Suprapubic skin (tissue), 3 donors: ENCODE measurements at regions not wholly inside any gene's neighbourhood (a gene's known extent, or its start where the extent isn't known, plus 50 kb on each side); places are given as distances from the start of the nearest gene placed in this dataset.

Experiments used
- POLR2A ChIP-seq, 2 donors: fragments of 450-650 bp; IDR thresholded peaks; one replicate each; pipeline ENCODE4 v1.6.1; 2017; ENCODE audit warnings: antibody characterized with exemption in 2 of 2, mild to moderate bottlenecking in 2 of 2, moderate library complexity in 2 of 2
- TF ChIP-seq, protein P1 (sequence below), 2 donors: fragments of 200-600 bp in 1 of 2; fragments of 450-650 bp in 1 of 2; sonication (generic) in 1 of 2; IDR thresholded peaks; one replicate each; pipeline ENCODE4 v1.5.1; 2016 to 2019; ENCODE audit warnings: antibody characterized with exemption in 2 of 2, mild to moderate bottlenecking in 1 of 2, moderate library complexity in 1 of 2

DNA sequence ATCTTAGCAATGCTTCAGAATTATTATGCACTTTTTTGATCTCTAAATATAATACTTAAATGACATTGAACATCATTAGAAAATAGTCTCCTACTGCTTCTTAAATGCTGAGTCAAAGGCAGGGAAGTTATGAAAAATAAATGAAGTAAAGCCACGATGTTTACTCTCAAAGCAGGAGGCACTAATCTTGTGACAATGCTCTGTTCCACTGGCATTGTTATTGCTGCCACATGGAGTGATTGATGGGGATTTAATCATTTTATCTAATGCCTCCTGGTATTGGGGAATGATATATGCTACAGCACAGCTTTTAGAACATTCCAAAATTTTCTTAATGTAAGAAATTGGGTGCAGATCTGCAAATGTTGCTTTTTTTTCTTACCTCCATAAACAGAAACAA is 1655.4 kb upstream of the NUDT12 start:
- TF ChIP-seq, protein P1, sequence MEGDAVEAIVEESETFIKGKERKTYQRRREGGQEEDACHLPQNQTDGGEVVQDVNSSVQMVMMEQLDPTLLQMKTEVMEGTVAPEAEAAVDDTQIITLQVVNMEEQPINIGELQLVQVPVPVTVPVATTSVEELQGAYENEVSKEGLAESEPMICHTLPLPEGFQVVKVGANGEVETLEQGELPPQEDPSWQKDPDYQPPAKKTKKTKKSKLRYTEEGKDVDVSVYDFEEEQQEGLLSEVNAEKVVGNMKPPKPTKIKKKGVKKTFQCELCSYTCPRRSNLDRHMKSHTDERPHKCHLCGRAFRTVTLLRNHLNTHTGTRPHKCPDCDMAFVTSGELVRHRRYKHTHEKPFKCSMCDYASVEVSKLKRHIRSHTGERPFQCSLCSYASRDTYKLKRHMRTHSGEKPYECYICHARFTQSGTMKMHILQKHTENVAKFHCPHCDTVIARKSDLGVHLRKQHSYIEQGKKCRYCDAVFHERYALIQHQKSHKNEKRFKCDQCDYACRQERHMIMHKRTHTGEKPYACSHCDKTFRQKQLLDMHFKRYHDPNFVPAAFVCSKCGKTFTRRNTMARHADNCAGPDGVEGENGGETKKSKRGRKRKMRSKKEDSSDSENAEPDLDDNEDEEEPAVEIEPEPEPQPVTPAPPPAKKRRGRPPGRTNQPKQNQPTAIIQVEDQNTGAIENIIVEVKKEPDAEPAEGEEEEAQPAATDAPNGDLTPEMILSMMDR (IDR thresholded peaks at IDR 0.05) = no peak
- no peak for TF ChIP-seq POLR2A (IDR thresholded peaks at IDR 0.05)
